Medulla oblongata (tissue), 1 donor: ENCODE measurements at regions not wholly inside any gene's neighbourhood (a gene's known extent, or its start where the extent isn't known, plus 50 kb on each side); places are given as distances from the start of the nearest gene placed in this dataset.
"Not testable (repeated sequence)": the region's sequence is repeated elsewhere in the genome, so short reads cannot be mapped to it uniquely, and the experiment has no call there.

ENCODE experiments used
- DNase-seq: peaks from one replicate; pipeline ENCODE4 v3.0.0-alpha.2; 2015; ENCODE audit errors: extremely low spot score

- DNase-seq: no peak
These were observed 105.6 kb upstream of the ZBTB20 start for GRCh38 chr3:115252679-115253078.

GRCh38 chr3:115254492-115255196 is 107.6 kb upstream of the ZBTB20 start:
- no peak for DNase-seq

GRCh38 chr3:115255197-115255585 is 108.1 kb upstream of the ZBTB20 start:
- no peak for DNase-seq

GRCh38 chr3:115270849-115271248 is 123.8 kb upstream of the ZBTB20 start:
- no peak for DNase-seq

- no peak for DNase-seq
These were observed 125.1 kb upstream of the ZBTB20 start for GRCh38 chr3:115272036-115272824.

- DNase-seq: no peak
These were observed 128.8 kb upstream of the ZBTB20 start for GRCh38 chr3:115275896-115276295.

GRCh38 chr3:115279939-115280338 is 132.9 kb upstream of the ZBTB20 start:
- DNase-seq: no peak

GRCh38 chr3:115280506-115280905 is 133.4 kb upstream of the ZBTB20 start:
- DNase-seq: peak; percentile 31

- DNase-seq: no peak
These were observed 134.9 kb upstream of the ZBTB20 start for GRCh38 chr3:115281697-115282675.

- DNase-seq: no peak
These were observed 137.9 kb upstream of the ZBTB20 start for GRCh38 chr3:115284980-115285379.

- no peak for DNase-seq
These were observed 139.6 kb upstream of the ZBTB20 start for GRCh38 chr3:115286529-115287197.

- DNase-seq: no peak
These were observed 140.1 kb upstream of the ZBTB20 start for GRCh38 chr3:115287198-115287597.

- DNase-seq: no peak
These were observed 145.0 kb upstream of the ZBTB20 start for GRCh38 chr3:115292131-115292530.

- DNase-seq: no peak
These were observed 145.6 kb upstream of the ZBTB20 start for GRCh38 chr3:115292677-115293165.

- DNase-seq: no peak
These were observed 146.2 kb upstream of the ZBTB20 start for GRCh38 chr3:115293321-115293720.

- no peak for DNase-seq
These were observed 154.3 kb upstream of the ZBTB20 start for GRCh38 chr3:115301364-115301860.

GRCh38 chr3:115317953-115318352 is 170.9 kb upstream of the ZBTB20 start:
- DNase-seq: not testable (repeated sequence)

GRCh38 chr3:115321400-115321805 is 174.3 kb upstream of the ZBTB20 start:
- DNase-seq: no peak

GRCh38 chr3:115322901-115323300 is 175.8 kb upstream of the ZBTB20 start:
- DNase-seq: no peak

GRCh38 chr3:115323380-115323779 is 176.3 kb upstream of the ZBTB20 start:
- no peak for DNase-seq

- no peak for DNase-seq
These were observed 177.0 kb upstream of the ZBTB20 start for GRCh38 chr3:115324056-115324455.
